ENCODE measurements at regions not wholly inside any gene's neighbourhood (a gene's known extent, or its start where the extent isn't known, plus 50 kb on each side); places are given as distances from the start of the nearest gene placed in this dataset.

- Histone ChIP-seq H3K9ac (ENCODE audit: insufficient read depth in 1 of 2, low read depth in 2 of 2, low read length in 2 of 2) (peak overlapping the region in 1 of 2 experiments; percentile 57; a peak in 2 of 4 replicates), H4K20me1 (replicated peaks; ENCODE audit: control insufficient read depth, insufficient read depth, low read length) (no peaks in the 10 kb centered on the region), H3K79me2 (ENCODE audit: control insufficient read depth, insufficient read depth, low read length) (no peaks in the 10 kb centered on the region), H2AFZ (ENCODE audit: low read depth, low read length) (peak overlapping the region; percentile 57), H3K4me3 (no peak overlapping the region), H3K4me2 (ENCODE audit: insufficient read depth, low read length) (peak overlapping the region; percentile 59), H3K9me3 (replicated peaks; ENCODE audit: control insufficient read depth, insufficient read depth, low read depth, low read length) (no peaks in the 10 kb centered on the region), H3K27ac (ENCODE audit: extremely low read depth, low read depth, low read length) (peak overlapping the region; percentile 87), H3K4me1 (replicated peaks in 1 of 2; ENCODE audit: control insufficient read depth in 2 of 2, insufficient read depth in 2 of 2, low read length in 2 of 2) (peaks cover 34 to 48% of the 10 kb centered on the region in 2 experiments), H3K9me1 (ENCODE audit: control insufficient read depth, insufficient read depth, low read length) (no peaks in the 10 kb centered on the region), H3K27me3 (ENCODE audit: control insufficient read depth in 2 of 2, insufficient read depth in 2 of 2, low read length in 2 of 2) (no peaks in the 10 kb centered on the region), H3K36me3 (ENCODE audit: control insufficient read depth, insufficient read depth, low read length) (no peaks in the 10 kb centered on the region)
- ChIA-PET POLR2A (interaction anchor here (1.2 to 2.2 kb wide), 2 partner anchors 22 to 38 kb away, joined by 3 to 12 read pairs; no protein-coding TSS in a partner anchor), CTCF (ENCODE audit: low intra/inter-chr PET ratio) (no interaction called here)
- 26% methylated on average over 2 of the region's 2 CpGs for WGBS (ENCODE audit: insufficient coverage, low coverage, missing lambda C conversion rate)
- FAIRE-seq (no peak), ATAC-seq (no peak), DNase-seq (ENCODE audit: extremely low read depth in 1 of 4, low spot score in 3 of 4) (no peak)
- no TSS peak for BruUV-seq (replicated peaks)
- intact Hi-C loops (cut with micrococcal nuclease) (loop anchor here (1.0 to 2.0 kb wide), 4 partner anchors 16 to 77 kb away; partner anchors contain the start of gene CDC42BPA), in situ Hi-C loops (cut with MboI) (no loop called here)
- TF ChIP-seq ZBTB9 (CRISPR knock-in tag; IDR thresholded peaks at IDR 0.05) (0 out of 2 replicates have a peak, but pooled peaks have one; percentile 24), SFPQ (IDR thresholded peaks at IDR 0.05; ENCODE audit: low read depth, low read length) (no peak), FOXA3 (CRISPR knock-in tag; conservative IDR thresholded peaks at IDR 0.05 in 1 of 2, IDR thresholded peaks at IDR 0.05 in 1 of 2) (no peak), IRF2 (CRISPR knock-in tag; IDR thresholded peaks at IDR 0.05) (no peak), FOXO4 (CRISPR knock-in tag; IDR thresholded peaks at IDR 0.05) (no peak), NR3C1 (CRISPR knock-in tag; IDR thresholded peaks at IDR 0.05) (no peak), ZNF282 (CRISPR knock-in tag; IDR thresholded peaks at IDR 0.05) (no peak), ZNF583 (CRISPR knock-in tag; IDR thresholded peaks at IDR 0.05) (no peak), POLR2AphosphoS2 (IDR thresholded peaks at IDR 0.05; ENCODE audit: low read length) (no peak), RBM15 (IDR thresholded peaks at IDR 0.05; ENCODE audit: insufficient read depth, low read length) (no peak), ARID4B (CRISPR knock-in tag; IDR thresholded peaks at IDR 0.05) (no peak)
Measured at GRCh38 chr1:227395426-227396028, 77.2 kb upstream of the CDC42BPA start.
